ENCODE measurements at regions not wholly inside any gene's neighbourhood (a gene's known extent, or its start where the extent isn't known, plus 50 kb on each side); places are given as distances from the start of the nearest gene placed in this dataset.

DNA sequence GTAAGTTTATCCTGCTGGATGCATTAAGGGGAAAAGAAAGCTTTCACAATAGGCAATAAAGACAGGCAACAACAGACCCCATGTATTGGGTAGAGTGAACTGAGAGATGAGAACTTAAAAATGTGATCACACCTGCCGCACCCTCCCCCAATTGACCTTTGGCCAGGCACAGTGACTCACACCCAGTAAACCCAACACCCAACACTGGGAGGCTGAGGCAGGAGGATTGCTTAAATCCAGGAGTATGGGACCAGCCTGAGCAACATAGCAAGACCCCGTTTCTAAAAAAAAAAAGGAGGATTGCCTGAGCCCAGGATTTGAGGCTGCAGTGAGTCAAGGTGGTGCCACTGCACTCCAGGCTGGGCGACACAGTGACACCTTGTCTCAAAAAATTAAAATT lies 86.9 kb downstream of the MPP7 start:
- in situ Hi-C loops (cut with MboI; ENCODE audit: low pct_unique_long_range_greater_than_20kb in 2 of 9, low sequenced_read_pairs in 9 of 9, unreplicated experiment in 9 of 9): loop anchor here in 1 of 9 experiments (25.0 kb wide), 1 partner anchor 479 kb away; the partner anchor contains the start of gene MKX
- Histone ChIP-seq H3K4me3 (no peak overlapping the region), H3K27ac (no peak overlapping the region), H3K4me1 (replicated peaks in 1 of 2) (no peaks in the 10 kb centered on the region)
- WGBS, 10 experiments: 0 to 100% (median 68%) methylated on average over 1 to 3 of the region's 3 CpGs; no CpG with 5 or more reads in 2 of the 10 experiments
- ATAC-seq (replicated peaks in 6 of 8): no peak

DNA sequence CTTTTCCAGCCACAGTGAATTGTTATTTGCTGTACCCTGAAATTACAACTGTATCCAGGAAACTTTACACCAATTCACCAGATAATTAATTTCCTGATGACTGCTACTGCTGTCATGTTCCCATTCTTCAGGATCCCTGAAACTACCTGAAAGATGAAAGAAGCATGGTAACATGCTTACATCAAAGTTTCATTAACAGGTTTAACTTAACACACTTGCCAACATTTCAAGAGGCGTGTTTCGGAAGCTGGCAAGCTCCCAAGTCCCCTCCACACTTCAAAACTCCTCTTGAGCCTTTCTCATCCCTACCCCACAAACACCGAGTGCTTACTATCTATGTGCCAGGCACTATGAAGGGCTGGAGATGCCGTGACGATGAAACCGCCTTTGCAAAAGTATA lies 88.6 kb downstream of the MPP7 start:
- Histone ChIP-seq H3K4me3 (no peak overlapping the region), H3K27ac (no peak overlapping the region), H3K4me1 (replicated peaks in 1 of 2) (no peaks in the 10 kb centered on the region)
- in situ Hi-C loops (cut with MboI; ENCODE audit: low pct_unique_long_range_greater_than_20kb in 2 of 9, low sequenced_read_pairs in 9 of 9, unreplicated experiment in 9 of 9): loop anchor here in 1 of 9 experiments (25.0 kb wide), 1 partner anchor 477 kb away; the partner anchor contains the start of gene MKX
- no peak for ATAC-seq (replicated peaks in 6 of 8)
- 10 to 100% (median 85%) methylated on average over 1 to 6 of the region's 6 CpGs; no CpG with 5 or more reads in 3 of the 10 experiments for WGBS, 10 experiments

DNA sequence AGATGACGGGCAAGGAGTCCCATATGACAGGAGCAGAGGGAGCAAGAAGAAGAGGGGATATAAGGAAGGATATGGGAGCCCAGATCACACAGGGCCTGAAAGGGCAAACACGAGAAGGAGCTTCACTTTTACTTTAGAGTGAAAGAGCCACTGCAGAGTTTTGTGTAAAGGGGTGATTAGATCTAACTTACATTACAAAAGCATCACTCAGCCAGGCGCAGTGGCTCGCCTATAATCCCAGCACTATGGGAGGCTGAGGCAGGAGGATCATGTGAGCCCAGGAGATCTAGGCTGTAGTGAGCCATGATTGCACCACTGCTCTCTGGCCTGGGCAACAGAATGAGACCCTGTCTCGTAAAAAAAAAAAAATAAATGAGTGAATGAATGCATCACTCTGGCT lies 91.1 kb downstream of the MPP7 start:
- WGBS, 10 experiments: 23 to 88% (median 65%) methylated on average over 2 to 4 of the region's 5 CpGs; no CpG with 5 or more reads in 4 of the 10 experiments
- ATAC-seq (replicated peaks in 6 of 8): no peak

DNA sequence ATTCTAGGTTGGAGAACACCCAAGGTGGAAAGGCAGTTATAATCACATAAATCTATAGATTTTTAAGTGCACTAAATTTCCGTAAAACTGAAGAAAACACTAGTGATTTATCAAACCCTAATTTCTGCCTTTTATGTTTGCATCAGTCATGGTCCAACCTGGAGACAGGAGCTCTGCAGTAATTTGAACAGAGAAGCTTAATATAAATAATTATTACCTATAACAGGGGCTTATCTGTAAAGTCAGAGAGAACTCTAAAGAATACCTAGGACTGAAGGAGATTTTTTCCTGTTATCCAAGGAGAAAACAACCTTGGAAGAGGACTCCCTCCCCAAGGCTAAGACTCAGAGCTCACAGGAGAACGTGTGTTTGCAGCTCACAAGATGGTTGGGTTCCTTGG lies 95.1 kb downstream of the MPP7 start:
- Histone ChIP-seq H3K4me1 (replicated peaks in 1 of 2) (no peaks in the 10 kb centered on the region), H3K27ac (no peak overlapping the region), H3K4me3 (no peak overlapping the region)
- in situ Hi-C loops (cut with MboI; ENCODE audit: low pct_unique_long_range_greater_than_20kb in 2 of 9, low sequenced_read_pairs in 9 of 9, unreplicated experiment in 9 of 9): loop anchor here in 1 of 9 experiments (25.0 kb wide), 1 partner anchor 470 kb away; the partner anchor contains the start of gene MKX
- no peak for ATAC-seq (replicated peaks in 6 of 8)
- 36 to 100% (median 86%) methylated on average over 1 to 2 of the region's 2 CpGs for WGBS, 10 experiments

More for the DNA sequence above, 91.1 kb downstream of the MPP7 start:
- H3K27ac ChIP-seq: no peak overlapping the region
- in situ Hi-C loops (cut with MboI; ENCODE audit: low pct_unique_long_range_greater_than_20kb in 2 of 9, low sequenced_read_pairs in 9 of 9, unreplicated experiment in 9 of 9): loop anchor here in 1 of 9 experiments (25.0 kb wide), 1 partner anchor 474 kb away; the partner anchor contains the start of gene MKX
- no peak overlapping the region for H3K4me3 ChIP-seq
- H3K4me1 ChIP-seq (replicated peaks in 1 of 2): no peaks in the 10 kb centered on the region

DNA sequence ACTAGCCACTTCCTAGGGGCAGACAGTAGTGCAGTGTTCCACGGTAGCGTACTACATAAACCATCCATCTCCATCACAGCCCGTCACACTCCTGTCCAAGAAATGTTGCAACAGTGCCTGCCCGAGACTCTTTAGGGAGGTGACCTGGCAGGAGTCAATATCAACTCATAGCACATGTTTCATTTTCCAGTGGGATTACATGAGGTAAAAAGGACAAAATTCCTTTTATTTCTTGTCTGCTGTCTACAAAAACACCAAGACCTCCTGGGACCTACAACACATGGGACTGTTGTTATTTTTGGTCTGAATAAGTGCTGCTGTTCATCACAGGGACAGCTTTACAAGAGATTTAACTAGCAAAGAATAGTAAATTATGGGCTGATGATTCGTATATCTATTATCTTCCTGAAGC lies 99.9 kb downstream of the MPP7 start:
- no peak for ATAC-seq (replicated peaks in 6 of 8)
- Histone ChIP-seq H3K4me3 (no peak overlapping the region), H3K4me1 (replicated peaks in 1 of 2) (no peaks in the 10 kb centered on the region), H3K27ac (no peak overlapping the region)
- in situ Hi-C loops (cut with MboI; ENCODE audit: low pct_unique_long_range_greater_than_20kb in 2 of 9, low sequenced_read_pairs in 9 of 9, unreplicated experiment in 9 of 9): loop anchor here in 1 of 9 experiments (25.0 kb wide), 1 partner anchor 466 kb away; the partner anchor contains the start of gene MKX
- WGBS, 10 experiments: 0 to 100% (median 73%) methylated on average over 1 to 5 of the region's 5 CpGs

DNA sequence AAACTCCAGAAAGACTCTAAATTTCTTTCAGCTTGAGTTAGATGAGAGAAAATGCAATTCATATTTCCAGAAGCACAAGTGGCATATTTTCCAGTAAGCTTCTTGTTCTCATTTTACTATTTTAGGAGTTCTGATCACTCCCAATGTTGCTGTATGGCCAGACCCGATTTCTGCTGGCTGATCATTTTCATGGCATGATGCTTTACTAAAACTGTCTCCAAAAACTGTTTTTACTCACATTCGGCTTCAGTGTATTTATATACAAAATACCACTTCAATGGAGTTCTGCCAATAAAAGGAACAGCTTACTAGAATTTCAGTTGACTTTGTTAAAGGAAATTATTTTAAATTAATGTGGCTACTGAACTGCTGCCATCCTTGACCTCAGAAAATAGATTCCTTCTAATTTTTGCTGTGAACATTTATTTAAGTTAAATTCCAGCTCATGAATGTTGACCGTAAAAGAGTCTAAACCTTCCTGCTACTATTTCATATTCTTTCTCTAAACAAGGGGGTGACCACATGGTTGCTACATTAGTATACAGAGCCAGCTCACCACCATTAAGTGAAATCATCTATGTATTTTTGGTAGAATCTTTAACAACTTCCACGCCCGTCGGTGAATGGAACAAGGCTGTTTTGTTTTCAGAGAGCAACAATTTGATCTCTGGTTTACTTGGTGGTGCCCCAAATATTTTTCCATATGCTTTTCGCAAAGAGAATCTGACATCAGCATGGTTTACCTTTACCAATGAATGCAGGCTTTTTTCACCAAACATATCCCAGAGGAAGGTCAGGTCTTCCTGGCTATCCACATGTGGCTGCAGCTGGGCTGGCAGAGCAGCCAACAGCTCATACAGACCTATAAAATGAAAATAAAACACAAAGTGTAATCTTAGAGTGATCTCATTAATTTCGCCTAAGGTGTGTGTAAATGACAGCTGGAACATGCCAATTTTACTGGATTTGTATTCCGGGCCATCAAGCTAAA lies 101.2 kb downstream of the MPP7 start:
- in situ Hi-C loops (cut with MboI; ENCODE audit: low pct_unique_long_range_greater_than_20kb in 2 of 9, low sequenced_read_pairs in 9 of 9, unreplicated experiment in 9 of 9): loop anchor here in 1 of 9 experiments (25.0 kb wide), 1 partner anchor 464 kb away; the partner anchor contains the start of gene MKX
- 43 to 100% (median 89%) methylated on average over 2 to 9 of the region's 9 CpGs for WGBS, 10 experiments
- Histone ChIP-seq H3K27ac (no peak overlapping the region), H3K4me3 (no peak overlapping the region), H3K4me1 (replicated peaks in 1 of 2) (no peaks in the 10 kb centered on the region)
- no peak for ATAC-seq (replicated peaks in 6 of 8)

DNA sequence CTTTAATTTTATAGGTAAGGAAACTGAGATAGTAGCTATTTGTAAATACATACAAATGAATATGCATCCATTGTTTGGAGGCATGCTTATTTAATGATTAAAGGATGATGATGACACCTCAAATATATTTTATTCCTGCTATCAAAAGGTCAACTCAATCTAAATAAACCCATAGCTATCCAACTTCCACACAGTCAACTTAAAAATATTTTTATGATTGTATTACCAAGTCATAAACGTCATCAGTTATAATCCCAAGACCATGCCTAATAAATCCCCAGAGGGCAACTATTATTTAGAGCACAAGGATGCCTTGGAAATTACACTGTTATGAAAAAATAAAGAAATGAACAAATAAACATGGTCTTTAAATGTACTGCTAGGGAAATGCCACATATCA lies 102.1 kb downstream of the MPP7 start:
- in situ Hi-C loops (cut with MboI; ENCODE audit: low pct_unique_long_range_greater_than_20kb in 2 of 9, low sequenced_read_pairs in 9 of 9, unreplicated experiment in 9 of 9): loop anchor here in 1 of 9 experiments (25.0 kb wide), 1 partner anchor 463 kb away; the partner anchor contains the start of gene MKX
- no peak overlapping the region for H3K27ac ChIP-seq
- 0 to 100% (median 80%) methylated on average over 1 of the region's 1 CpG; no CpG with 5 or more reads in 3 of the 10 experiments for WGBS, 10 experiments
- no peak for ATAC-seq (replicated peaks in 6 of 8)
- no peak overlapping the region for H3K4me3 ChIP-seq
- H3K4me1 ChIP-seq (replicated peaks in 1 of 2): no peaks in the 10 kb centered on the region

DNA sequence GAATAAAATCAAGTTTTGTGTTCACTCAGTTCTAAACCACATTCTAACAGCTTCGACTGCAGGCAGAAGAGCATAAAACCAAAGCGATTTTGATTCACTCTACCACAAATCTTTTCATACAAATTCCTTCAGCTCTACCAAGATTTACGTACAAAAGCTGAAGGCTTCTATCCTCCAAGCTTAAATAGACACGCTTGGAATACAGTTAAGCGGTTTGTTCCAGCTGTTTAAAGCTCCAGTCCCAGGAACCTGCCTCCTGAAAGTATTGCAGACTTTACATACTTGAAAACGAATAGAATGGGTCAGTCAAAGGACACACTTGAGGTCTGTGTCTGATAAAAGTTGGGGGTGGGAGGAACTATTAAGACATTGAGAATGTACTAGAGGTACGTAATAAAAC lies 102.9 kb downstream of the MPP7 start:
- Histone ChIP-seq H3K4me3 (no peak overlapping the region), H3K27ac (no peak overlapping the region), H3K4me1 (replicated peaks in 1 of 2) (no peaks in the 10 kb centered on the region)
- 40 to 100% (median 77%) methylated on average over 1 to 7 of the region's 7 CpGs; no CpG with 5 or more reads in 1 of the 10 experiments for WGBS, 10 experiments
- no peak for ATAC-seq (replicated peaks in 6 of 8)
- in situ Hi-C loops (cut with MboI; ENCODE audit: low pct_unique_long_range_greater_than_20kb in 2 of 9, low sequenced_read_pairs in 9 of 9, unreplicated experiment in 9 of 9): loop anchor here in 2 of 9 experiments (25.0 kb wide), 2 partner anchors 463 to 638 kb away; partner anchors contain the start of gene MKX (in 2 of the 2)

DNA sequence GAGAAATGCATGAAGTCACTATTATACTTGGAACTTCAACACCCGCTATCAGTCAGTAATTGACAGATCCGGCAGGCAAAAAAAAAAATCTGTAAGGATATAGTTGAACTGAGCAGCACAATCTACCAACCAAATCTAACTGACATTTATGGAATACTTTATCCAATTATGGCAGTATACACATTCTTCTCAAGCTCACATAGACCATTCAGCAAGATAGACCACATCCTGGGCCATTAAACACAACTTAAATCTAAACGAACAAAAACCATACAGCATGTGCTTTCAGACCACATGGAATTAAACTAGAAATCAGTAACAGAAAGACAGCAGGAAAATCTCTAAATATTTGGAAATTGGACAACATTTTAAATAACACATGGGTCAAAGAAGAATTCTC lies 112.7 kb downstream of the MPP7 start:
- in situ Hi-C loops (cut with MboI; ENCODE audit: low pct_unique_long_range_greater_than_20kb in 2 of 9, low sequenced_read_pairs in 9 of 9, unreplicated experiment in 9 of 9): loop anchor here in 2 of 9 experiments (25.0 kb wide), 2 partner anchors 453 to 628 kb away; partner anchors contain the start of gene MKX (in 1 of the 2)
- H3K4me1 ChIP-seq (replicated peaks in 1 of 2): no peaks in the 10 kb centered on the region
- no peak overlapping the region for H3K27ac ChIP-seq
- ATAC-seq (replicated peaks in 6 of 8): no peak
- H3K4me3 ChIP-seq: no peak overlapping the region
- WGBS, 10 experiments: 49 to 100% (median 83%) methylated on average over 1 to 3 of the region's 3 CpGs

DNA sequence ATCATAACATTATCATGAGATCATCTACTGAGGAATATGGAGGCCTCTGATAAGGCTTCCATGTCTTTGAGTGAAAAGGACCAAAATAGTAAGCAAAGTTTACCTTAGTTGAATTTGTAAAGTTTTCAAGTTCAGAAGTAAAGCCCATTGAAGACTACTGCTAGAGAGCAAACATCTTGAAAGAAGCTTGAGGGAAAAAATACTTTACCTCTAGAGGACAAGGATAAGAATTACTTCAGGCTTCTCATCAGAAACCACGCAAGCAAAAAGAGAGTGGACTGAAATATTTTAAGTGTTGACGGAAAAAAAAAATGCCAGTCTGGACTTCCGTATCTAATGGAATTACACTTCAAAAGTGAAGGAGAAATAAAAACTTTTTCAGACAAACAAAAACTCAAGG lies 114.3 kb downstream of the MPP7 start:
- H3K4me3 ChIP-seq: no peak overlapping the region
- 72 to 97% (median 95%) methylated on average over 3 of the region's 3 CpGs; no CpG with 5 or more reads in 1 of the 10 experiments for WGBS, 10 experiments
- no peak overlapping the region for H3K27ac ChIP-seq
- in situ Hi-C loops (cut with MboI; ENCODE audit: low pct_unique_long_range_greater_than_20kb in 2 of 9, low sequenced_read_pairs in 9 of 9, unreplicated experiment in 9 of 9): loop anchor here in 2 of 9 experiments (25.0 kb wide), 2 partner anchors 451 to 626 kb away; partner anchors contain the start of gene MKX (in 1 of the 2)
- H3K4me1 ChIP-seq (replicated peaks in 1 of 2): no peaks in the 10 kb centered on the region
- no peak for ATAC-seq (replicated peaks in 6 of 8)

DNA sequence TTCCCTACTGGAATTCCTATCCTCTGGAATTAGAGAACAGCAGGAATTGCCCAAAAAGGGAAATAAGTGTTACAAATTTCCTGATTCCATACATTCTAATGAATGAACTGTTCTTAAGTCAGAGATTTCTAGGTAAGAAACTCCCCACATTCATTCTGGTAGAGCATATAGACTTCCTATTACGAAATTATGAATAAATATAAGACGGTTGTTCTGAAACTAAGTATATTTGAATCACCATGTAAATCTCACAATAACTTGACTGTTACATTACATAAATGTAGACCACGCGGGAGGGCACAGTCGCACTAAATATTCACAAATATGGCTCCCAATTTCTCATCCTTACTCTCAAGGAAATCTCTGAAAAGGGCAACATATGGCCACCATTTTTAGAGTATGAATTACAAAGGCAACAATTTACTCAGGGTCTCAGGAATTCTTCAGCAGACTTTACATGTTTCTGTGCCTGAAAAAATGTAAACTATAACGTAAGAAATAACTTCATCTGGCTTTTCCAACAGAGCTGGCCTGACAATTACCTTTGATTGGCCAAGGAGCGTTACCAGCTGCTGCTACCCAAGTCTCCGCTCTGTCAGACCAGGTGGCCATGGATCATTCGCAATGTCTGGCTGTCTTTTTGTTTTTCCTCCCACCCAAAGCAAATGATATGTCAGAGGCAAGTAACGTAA lies 115.8 kb downstream of the MPP7 start:
- H3K27ac ChIP-seq: no peak overlapping the region
- WGBS, 10 experiments: 59 to 100% (median 90%) methylated on average over 4 to 9 of the region's 10 CpGs
- no peaks in the 10 kb centered on the region for H3K4me1 ChIP-seq (replicated peaks in 1 of 2)
- in situ Hi-C loops (cut with MboI; ENCODE audit: low pct_unique_long_range_greater_than_20kb in 2 of 9, low sequenced_read_pairs in 9 of 9, unreplicated experiment in 9 of 9): loop anchor here in 2 of 9 experiments (25.0 kb wide), 2 partner anchors 450 to 625 kb away; partner anchors contain the start of gene MKX (in 1 of the 2)
- ATAC-seq (replicated peaks in 6 of 8): no peak
- no peak overlapping the region for H3K4me3 ChIP-seq

DNA sequence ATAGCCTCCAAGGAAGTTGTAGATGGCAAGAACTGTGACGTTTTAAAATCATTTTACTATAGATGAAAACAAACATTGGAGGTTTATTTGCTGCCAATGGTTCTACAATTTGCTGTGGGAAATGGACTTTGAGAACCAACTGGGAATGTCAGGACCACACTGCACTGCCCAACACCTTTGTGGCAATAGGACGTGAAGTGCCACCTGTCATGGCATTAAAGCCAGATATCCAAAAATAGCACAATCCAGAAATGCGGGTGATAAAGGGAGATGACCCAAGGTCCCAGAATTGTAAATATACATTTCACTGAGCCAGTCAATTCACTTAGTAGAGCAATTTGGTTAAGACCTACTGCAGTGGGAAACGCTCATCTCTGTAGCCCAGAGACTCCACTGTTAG lies 116.4 kb downstream of the MPP7 start:
- no peaks in the 10 kb centered on the region for H3K4me1 ChIP-seq (replicated peaks in 1 of 2)
- no peak overlapping the region for H3K4me3 ChIP-seq
- in situ Hi-C loops (cut with MboI; ENCODE audit: low pct_unique_long_range_greater_than_20kb in 2 of 9, low sequenced_read_pairs in 9 of 9, unreplicated experiment in 9 of 9): loop anchor here in 2 of 9 experiments (25.0 kb wide), 2 partner anchors 449 to 624 kb away; partner anchors contain the start of gene MKX (in 1 of the 2)
- no peak for ATAC-seq (replicated peaks in 6 of 8)
- H3K27ac ChIP-seq: no peak overlapping the region
- 72 to 94% (median 88%) methylated on average over 1 to 4 of the region's 4 CpGs; no CpG with 5 or more reads in 2 of the 10 experiments for WGBS, 10 experiments
